ENCODE measurements at regions not wholly inside any gene's neighbourhood (a gene's known extent, or its start where the extent isn't known, plus 50 kb on each side); places are given as distances from the start of the nearest gene placed in this dataset.
"Not testable (repeated sequence)": the region's sequence is repeated elsewhere in the genome, so short reads cannot be mapped to it uniquely, and the experiment has no call there.

- no peak for DNase-seq (ENCODE audit: low read depth in 2 of 2)
Measured at GRCh38 chr6:19722999-19723398, 114.2 kb upstream of the ID4 start.

DNA sequence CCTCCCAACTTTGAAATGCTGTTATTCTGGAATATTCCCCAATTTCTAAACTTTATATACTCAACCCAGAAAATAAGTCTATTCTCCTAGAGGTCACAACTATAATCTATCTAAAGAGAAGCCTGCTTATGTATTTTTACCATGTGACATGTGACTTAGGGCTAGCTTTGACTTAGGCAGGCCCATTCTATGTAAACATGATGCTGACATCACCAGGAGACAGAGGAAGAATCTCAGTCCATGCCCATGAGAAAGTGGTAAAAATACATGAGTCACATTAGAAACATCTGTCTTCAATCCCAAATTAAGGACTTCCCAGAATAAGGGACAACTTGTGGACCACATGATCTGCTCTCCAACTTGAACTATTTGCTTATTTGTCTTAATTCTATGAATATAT is 113.6 kb upstream of the ID4 start:
- no peak for DNase-seq (ENCODE audit: low read depth in 2 of 2)

- DNase-seq (ENCODE audit: low read depth in 2 of 2), result not testable (repeated sequence)
Measured at GRCh38 chr6:19725436-19725835, 111.7 kb upstream of the ID4 start.

DNA sequence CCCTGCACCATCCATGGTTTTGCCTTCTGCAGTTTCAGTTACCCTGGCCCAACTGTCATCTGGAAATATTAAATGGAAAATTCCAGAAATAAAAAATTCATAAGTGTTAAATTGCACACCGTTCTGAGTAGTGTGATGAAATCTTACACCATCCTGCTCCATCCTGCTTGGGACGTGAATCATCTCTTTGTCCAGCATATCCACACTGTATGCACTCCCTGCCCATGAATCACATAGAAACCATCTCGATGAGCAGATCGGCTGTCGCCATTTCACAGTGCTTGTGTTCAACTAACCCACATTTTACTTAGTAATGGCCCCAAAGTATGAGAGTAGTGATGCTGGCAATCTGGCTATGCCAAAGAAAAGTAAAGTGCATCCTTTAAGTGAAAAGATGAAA is 105.9 kb upstream of the ID4 start:
- no peak for DNase-seq (ENCODE audit: low read depth in 2 of 2)

GRCh38 chr6:19734061-19734460 is 103.1 kb upstream of the ID4 start:
- no peak for DNase-seq (ENCODE audit: low read depth in 2 of 2)

GRCh38 chr6:19734519-19734918 is 102.7 kb upstream of the ID4 start:
- no peak for DNase-seq (ENCODE audit: low read depth in 2 of 2)

DNA sequence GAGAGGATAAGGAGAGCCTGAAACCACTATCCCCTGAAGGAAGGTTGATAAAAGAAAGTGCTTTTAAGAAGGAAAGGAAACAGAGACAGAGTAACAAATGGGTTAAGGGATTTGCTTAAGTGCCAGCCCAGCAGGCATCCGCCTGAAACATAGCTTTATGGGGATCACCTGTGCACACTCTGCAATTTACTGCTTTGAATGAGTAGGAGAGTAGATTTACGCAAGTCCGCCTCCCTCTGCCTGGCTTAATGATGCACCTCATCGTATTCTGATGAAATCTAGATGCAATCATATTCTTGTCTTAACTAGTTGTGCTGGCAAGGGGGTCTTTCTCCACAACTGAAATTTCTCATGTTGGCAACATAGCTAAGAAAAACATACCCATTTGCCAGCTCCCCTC is 101.1 kb upstream of the ID4 start:
- DNase-seq (ENCODE audit: low read depth in 2 of 2), result no peak

DNA sequence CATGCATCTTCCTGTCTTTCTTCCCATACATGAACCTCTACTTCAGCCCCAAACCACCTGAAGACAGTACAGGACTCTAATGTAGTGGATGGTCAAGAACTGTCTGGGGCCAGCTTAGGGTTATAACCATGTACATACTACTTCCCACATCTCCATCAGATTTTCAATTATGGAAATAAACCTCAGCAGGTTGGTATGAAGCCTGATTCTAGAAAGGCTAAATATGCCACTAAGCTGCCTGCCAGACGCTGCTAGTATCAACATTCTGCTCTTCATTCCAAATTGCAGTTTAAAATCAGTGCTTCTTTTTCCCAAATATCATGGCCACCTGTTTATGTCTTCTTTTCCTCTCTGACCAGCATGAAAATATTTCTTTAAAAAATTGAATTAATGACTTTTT is 99.2 kb upstream of the ID4 start:
- no peak for DNase-seq (ENCODE audit: low read depth in 2 of 2)

DNA sequence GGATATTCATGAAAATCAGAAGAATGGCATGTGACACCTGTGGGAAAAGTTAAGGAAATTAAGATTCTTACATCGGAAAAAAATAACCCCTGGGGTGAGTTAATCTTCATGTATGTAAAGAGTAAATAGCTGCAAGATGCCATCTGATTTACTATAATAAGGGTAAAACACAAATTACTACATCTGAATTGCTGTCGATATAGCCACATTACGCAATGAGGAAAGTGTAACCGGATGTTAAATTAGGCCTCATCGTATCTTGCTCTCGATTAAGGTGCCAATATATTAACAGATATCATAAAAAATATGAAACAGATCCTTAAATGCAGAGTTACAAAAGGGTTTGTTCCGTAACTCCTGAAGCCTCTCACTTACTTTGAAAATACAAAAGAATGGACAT is 87.4 kb upstream of the ID4 start:
- DNase-seq (ENCODE audit: low read depth in 2 of 2), result no peak

DNA sequence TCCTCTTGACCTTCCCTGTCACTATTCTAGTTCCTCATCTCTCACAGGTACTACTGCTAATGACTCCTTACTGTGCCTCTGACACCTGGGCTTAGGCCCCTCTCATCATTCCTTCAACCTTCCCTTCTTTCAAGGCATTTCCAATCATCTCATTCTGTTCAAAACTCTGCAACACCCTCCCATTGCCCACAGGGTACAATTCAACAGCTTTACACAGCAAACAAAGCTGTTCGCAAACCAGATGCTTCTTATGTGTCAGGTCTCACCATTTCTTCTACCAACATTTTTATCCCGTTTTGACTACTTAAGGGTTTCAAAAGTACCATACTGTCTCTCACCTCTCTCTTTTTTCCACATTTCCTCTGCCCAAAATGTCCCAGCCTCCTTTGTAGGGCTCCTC is 84.4 kb upstream of the ID4 start:
- no peak for DNase-seq (ENCODE audit: low read depth in 2 of 2)

DNA sequence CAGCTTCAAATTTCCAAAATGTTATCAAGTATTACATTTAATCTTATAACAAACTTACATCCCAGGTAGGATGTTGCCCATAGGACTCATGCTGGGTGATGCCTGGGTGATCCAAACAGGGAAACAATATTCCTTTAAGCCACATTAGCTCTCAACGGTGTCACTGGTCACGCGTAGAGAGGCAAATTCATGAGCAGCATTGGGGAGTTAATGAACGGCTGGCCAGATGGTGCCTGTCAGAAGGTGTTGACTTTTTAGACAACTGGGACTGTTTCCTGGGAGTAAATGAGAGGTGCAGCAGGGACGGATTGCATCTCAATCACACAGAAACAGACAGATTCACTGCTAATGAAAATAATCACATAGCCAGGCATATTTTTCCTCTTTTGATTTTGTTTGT is 83.3 kb upstream of the ID4 start:
- no peak for DNase-seq (ENCODE audit: low read depth in 2 of 2)

DNA sequence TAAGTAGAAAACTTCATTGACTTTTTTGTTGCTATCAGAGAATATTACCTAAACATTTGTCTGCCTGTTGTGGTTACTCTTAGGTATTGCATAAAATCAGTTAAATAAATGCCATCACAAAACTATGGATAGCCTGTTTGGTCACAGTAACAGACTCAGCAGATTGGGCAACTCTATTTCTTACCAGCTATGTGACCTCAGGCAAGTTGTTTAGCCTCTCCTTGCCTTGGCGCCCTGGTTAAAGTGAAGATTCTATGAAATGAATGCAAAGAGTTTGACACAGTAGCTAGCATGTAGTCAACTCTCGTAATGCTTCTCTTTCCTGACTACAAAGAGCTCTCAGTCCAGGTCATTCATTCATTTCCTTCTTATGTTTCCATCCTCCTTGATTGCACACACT is 82.5 kb upstream of the ID4 start:
- DNase-seq (ENCODE audit: low read depth in 2 of 2), result no peak

DNA sequence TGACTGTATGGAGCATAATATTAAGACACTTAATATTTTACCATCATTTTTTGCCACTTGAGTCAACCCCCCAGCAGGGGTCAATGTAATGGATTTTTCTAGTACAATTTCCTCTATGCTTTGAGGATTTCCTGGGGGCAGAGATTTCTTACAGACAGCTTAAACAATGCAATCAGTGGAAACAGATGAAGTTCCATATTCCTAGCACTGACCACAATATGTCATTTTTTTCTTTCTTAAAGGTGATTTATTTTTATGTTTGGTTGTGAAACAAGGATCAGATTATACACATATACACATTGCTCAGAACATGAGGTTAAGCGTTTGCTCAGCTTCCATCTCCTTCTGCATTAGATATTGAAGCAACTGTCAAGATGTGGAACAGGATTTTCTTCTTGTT is 82.0 kb upstream of the ID4 start:
- DNase-seq (ENCODE audit: low read depth in 2 of 2), result no peak

- no peak for DNase-seq (ENCODE audit: low read depth in 2 of 2)
Measured at GRCh38 chr6:19757036-19757435, 80.1 kb upstream of the ID4 start.

DNA sequence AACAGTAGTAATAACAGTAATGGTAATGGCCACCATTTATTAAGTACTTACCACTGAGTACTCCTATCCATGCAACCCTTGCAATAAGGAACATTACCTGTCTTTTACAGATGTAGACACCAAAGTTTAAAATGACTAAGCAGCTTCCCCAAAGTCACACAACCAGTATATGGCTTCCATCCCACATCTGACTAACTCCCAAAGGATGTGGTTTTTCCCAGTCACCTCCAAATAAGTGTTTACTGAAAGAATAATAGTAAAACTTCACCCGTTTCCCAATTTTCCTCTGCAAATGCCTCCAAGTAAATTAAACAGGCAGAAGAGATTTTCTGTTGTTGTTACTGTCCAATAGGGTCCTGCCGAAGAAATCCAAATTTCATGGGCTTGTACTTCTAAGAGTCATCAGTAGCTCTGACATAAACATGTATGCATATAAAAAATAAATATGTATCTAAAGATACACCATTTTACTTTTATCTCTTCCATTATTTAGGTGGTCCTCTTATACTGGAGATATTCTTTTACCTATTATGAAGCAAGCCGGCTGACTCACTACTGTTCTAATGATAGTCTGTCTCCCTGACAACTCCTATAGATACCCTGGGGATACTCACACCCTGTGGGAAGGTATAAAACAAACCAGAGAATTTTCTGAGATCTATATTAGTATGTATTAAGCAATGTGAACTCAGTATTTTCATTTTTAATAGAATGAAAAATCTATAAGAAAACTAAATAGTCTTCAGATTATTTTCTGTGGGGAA is 77.9 kb upstream of the ID4 start:
- no peak for DNase-seq (ENCODE audit: low read depth in 2 of 2)

DNA sequence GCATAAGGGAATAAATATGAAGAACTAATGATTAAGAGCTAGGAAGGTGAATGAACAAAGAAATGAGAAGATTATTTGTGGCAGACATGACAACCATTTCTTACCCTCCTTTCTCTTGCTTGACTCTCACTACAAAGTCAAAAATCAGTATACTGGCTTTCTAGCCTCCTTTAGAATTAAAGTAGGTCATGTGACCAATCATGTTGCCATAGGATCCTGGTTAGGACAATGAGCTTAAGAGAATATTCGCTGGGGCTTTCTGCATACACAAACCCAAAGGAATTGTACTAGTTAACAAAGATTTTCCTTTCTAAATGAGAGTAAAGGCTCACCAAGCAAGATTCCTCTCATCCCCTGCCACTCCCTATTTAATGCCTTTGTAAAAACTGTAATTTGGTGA is 76.0 kb upstream of the ID4 start:
- DNase-seq (ENCODE audit: low read depth in 2 of 2), result no peak

GRCh38 chr6:19771753-19772336 is 65.3 kb upstream of the ID4 start:
- DNase-seq (ENCODE audit: low read depth in 2 of 2), result no peak

DNA sequence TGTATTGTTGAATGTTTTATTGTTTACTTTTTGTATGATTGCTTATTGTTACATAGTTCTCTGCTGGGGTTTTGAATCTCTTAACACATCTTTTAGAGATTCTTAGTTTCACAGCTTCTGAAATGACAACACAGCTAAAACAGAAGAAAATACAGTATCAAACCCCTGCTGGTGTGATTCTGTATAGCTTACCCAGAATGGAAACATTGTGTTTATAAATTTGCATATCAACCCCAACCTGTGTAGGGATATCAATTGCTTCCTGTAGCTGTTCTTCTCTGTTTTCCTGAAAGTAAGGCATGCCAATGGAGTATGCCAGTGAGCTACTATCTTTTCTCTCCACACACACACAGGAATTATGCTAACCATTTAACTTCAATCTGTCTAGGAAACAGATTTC is 64.3 kb upstream of the ID4 start:
- DNase-seq (ENCODE audit: low read depth in 2 of 2), result no peak

DNA sequence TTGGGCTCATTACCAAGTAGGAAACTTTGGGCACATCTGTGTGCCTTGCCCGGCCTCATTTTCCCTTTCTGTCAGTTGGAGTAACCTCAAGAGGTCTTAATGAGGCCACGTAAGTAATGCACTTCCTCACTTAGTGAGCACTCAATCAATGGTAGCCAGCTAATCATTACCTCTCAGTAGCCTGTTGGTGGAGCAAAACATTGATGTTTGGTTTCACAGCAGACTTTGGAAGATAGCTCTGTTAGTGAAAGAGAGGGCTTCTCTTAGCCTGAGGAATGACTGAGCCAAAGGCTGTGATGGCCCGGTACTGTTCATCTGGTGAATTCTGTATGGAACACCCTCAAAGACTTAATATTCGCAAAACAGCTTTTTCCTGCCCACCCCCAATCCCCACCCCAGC is 55.9 kb upstream of the ID4 start:
- DNase-seq (ENCODE audit: low read depth in 2 of 2), result no peak

GRCh38 chr6:19782588-19782987 is 54.6 kb upstream of the ID4 start:
- DNase-seq (ENCODE audit: low read depth in 2 of 2), result no peak

All from dermis microvascular lymphatic vessel endothelial cell (primary cell).